CD4-positive, alpha-beta T cell treated with Interferon gamma for 1 hour (primary cell): ENCODE measurements at regions not wholly inside any gene's neighbourhood (a gene's known extent, or its start where the extent isn't known, plus 50 kb on each side); places are given as distances from the start of the nearest gene placed in this dataset.

ENCODE experiments used
- DNase-seq: peaks from one replicate; pipeline ENCODE4 v3.0.0-alpha.2; 2020

- DNase-seq: no peak
Measured at GRCh38 chr5:175282611-175283225, 161.3 kb downstream of the DRD1 start.

GRCh38 chr5:175281714-175282113 lies 162.3 kb downstream of the DRD1 start:
- no peak for DNase-seq

- DNase-seq: no peak
Measured at GRCh38 chr5:175281257-175281656, 162.7 kb downstream of the DRD1 start.

GRCh38 chr5:175279506-175279905 lies 164.5 kb downstream of the DRD1 start:
- DNase-seq: no peak

GRCh38 chr5:175275748-175276147 lies 168.2 kb downstream of the DRD1 start:
- no peak for DNase-seq

GRCh38 chr5:175275097-175275496 lies 168.9 kb downstream of the DRD1 start:
- DNase-seq: no peak

- no peak for DNase-seq
Measured at GRCh38 chr5:175274171-175274570, 169.8 kb downstream of the DRD1 start.

GRCh38 chr5:175264406-175264805 lies 179.6 kb downstream of the DRD1 start:
- no peak for DNase-seq

GRCh38 chr5:175263776-175264175 lies 180.2 kb downstream of the DRD1 start:
- no peak for DNase-seq

GRCh38 chr5:175261526-175261925 lies 182.5 kb downstream of the DRD1 start:
- DNase-seq: no peak

- DNase-seq: no peak
Measured at GRCh38 chr5:175261037-175261436, 182.9 kb downstream of the DRD1 start.

- no peak for DNase-seq
Measured at GRCh38 chr5:175257847-175258194, 186.2 kb downstream of the DRD1 start.

- no peak for DNase-seq
Measured at GRCh38 chr5:175257128-175257846, 186.7 kb downstream of the DRD1 start.

GRCh38 chr5:175254155-175254554 lies 189.8 kb downstream of the DRD1 start:
- DNase-seq: no peak

- no peak for DNase-seq
Measured at GRCh38 chr5:175253597-175253996, 190.4 kb downstream of the DRD1 start.

- no peak for DNase-seq
Measured at GRCh38 chr5:175252234-175252805, 191.7 kb downstream of the DRD1 start.

GRCh38 chr5:175250426-175250825 lies 193.6 kb downstream of the DRD1 start:
- DNase-seq: no peak

GRCh38 chr5:175248416-175248905 lies 195.5 kb downstream of the DRD1 start:
- DNase-seq: no peak

- no peak for DNase-seq
Measured at GRCh38 chr5:175246889-175247520, 197.0 kb downstream of the DRD1 start.

GRCh38 chr5:175246242-175246888 lies 197.6 kb downstream of the DRD1 start:
- no peak for DNase-seq

GRCh38 chr5:175243441-175243840 lies 200.5 kb downstream of the DRD1 start:
- no peak for DNase-seq

- DNase-seq: no peak
Measured at GRCh38 chr5:175242207-175242606, 201.8 kb downstream of the DRD1 start.

GRCh38 chr5:175238326-175238725 lies 205.7 kb downstream of the DRD1 start:
- DNase-seq: no peak
